HG02763 (cell line): ENCODE measurements at regions not wholly inside any gene's neighbourhood (a gene's known extent, or its start where the extent isn't known, plus 50 kb on each side); places are given as distances from the start of the nearest gene placed in this dataset.
"Not testable (repeated sequence)": the region's sequence is repeated elsewhere in the genome, so short reads cannot be mapped to it uniquely, and the experiment has no call there.

ENCODE experiments used
- ATAC-seq: cut with Tn5 transposase; IDR thresholded peaks from one replicate; pipeline ENCODE4 v1.9.1; 2021; ENCODE audit warnings: mild to moderate bottlenecking, moderate library complexity; ENCODE audit not compliant: unreplicated experiment

DNA sequence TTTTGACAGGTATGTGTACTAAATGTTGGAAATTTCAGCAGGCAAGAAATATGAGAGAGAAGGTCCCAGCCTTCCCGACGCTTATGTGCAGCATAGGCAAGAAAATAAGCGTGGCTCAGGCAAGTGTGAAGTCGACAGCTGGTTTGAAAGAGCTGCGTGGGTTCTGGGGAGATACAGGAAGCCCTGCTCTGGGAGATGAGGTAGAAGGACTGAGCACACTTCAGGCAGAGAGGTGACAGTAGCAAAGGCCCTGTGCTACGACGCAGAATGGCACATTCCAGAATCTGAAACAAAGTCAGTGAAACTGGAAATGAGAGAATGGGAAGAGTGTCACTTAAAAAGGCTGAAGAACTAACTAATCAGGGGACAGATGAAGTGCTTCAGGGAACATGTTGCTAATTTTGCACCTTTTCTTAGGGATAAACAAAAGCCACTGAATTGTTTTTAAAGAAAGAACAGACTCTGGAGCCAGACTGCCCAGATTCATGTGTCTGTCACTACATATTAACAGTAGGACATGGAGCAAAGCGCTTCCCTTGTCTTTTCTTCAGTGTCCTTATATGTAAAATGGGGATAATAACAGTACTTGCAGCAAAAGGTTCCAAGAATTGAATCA is 160.1 kb downstream of the SPRY2 start:
- no peak for ATAC-seq

DNA sequence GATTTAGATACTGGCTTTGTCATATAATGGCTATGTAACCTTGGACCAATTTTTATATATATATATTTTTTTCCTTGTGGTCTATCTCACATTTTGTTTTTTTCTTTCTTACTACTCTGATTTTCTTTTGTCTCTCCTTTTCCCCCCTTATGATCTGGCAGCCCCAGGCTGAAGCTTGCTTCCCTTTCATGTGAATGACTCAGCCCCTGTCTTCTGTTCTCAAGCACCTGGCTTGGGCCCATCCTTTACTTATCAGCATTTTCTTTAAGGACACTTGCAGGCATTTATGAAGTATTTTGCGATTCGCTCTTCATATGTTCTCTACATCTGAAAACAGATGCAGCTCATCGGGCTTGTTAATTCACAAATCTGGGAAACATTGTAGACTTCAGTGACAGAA is 163.6 kb downstream of the SPRY2 start:
- ATAC-seq, result no peak

DNA sequence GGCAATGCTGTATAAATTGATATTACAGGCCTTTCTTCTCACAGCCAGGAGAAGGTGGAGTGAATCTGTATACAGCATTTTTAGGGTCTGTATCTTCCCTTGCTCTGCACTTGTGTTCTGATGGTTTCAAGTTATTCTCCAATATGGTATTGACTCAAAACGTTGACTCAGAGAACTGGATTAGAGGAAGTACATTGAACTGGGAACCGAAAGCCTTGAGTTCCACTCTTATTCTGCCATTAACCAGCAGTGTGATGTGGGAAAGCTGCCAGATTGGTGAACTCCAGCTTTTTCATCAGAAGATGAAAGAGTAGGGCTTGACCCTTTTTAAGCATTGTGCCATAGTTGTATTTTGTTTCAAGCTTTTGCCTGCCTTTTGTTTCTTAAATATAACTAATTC is 167.7 kb downstream of the SPRY2 start:
- ATAC-seq, result no peak

DNA sequence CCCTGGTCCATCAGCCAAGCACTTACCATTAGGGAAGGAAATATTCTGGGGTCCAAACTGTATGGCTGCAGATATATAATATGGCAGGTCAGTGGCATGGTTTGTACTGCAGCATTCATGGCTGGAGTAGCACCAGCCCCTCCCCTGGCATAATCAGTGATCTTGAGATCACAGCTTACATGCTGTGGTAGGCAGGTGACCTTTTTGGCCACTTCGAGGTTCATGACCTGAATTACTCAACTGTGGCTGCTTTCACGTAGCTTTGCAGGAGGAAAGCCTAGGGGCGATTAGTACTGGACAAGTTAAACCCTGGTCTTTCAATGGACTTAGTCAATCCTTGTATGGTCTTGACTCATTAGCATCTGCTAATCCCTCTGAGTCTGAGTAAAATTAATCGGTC is 169.8 kb downstream of the SPRY2 start:
- no peak for ATAC-seq

DNA sequence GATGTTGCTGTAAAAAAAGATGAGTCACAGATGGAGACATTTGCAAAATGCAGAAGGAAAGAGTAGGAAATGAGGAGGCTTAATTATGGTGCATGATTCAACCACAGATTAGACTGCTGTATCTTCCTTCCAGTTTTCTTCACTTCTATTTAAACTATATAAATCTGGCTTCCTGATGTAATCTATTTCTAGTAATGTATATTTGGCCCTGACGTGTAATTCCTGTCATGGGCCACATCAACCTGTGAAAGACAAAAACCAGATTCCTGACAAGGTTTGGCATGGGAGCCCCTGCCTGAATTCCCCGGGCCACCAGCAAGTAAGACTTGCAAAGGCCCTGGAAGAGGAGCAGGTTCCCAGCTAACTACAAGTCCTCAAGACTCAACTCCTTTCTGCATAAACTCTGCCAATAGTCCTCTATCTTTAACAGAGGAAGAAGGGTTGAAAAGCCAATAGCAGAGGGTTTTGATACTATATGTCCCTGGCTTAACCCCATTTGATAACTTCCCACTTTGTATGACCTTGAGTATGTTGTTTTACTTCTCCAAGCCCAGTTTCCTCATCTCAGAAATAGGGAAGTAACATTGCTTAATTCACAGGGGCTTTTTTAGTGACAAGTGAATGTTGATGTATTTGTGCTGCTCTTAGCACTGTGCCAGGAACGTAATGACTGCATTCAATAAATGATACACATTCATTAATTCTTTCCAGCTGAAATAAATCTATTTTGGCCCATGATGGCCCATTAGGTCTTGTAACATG is 172.7 kb downstream of the SPRY2 start:
- ATAC-seq, result no peak

DNA sequence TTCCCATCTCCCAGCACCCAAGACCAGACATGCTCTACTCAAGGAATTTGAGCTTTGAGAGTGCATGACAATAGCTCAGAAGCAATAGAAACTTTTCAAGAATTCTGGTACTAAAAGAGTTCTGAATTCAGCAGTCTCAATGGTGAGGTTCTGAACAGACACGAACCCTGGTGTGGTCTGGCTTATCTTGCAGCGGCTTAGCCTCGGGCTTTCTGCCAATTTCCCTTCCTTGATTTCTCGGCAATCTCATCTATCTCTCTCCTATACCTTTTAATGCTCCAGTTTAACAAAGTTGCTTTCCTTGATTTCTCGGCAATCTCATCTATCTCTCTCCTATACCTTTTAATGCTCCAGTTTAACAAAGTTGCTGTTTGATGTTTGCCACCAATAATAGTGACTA is 174.6 kb downstream of the SPRY2 start:
- no peak for ATAC-seq

DNA sequence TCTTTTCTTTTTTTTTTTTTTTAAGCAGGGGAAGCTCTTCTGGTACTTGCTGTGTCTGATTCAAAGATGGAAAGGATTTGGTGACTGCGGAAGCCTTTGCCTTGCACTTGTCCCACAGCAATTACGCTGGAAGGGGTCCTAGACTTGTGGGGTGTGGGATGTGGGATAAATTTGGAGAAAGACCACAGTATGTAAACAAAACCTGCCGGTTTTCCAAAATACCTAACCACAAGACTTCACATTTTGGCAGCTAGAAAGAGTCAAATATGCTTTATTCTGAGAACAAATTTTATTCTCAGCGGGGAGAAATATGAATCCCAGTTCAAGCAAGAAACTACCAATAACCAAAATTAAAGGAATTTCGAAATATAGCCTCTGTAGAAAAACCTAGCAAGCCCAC is 176.5 kb downstream of the SPRY2 start:
- no peak for ATAC-seq

DNA sequence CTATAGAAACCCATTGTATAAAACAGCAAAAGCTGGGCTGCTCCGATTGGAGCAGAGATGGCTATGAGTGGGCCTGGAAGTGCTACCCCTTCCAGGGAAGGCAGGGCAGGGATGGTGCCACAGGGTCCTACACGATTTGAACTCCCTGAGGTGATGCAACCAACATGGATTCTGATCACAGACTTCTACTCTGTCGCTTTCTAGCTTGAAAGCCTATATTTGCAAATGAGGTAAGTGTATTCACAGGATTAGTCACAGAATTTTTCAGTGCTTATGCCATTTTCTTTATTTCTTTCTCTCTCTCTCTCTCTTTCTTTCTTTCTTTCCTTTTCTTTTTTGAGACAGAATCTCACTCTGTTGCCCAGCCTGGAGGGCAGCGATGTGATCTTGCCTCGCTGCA is 179.0 kb downstream of the SPRY2 start:
- ATAC-seq, result no peak

DNA sequence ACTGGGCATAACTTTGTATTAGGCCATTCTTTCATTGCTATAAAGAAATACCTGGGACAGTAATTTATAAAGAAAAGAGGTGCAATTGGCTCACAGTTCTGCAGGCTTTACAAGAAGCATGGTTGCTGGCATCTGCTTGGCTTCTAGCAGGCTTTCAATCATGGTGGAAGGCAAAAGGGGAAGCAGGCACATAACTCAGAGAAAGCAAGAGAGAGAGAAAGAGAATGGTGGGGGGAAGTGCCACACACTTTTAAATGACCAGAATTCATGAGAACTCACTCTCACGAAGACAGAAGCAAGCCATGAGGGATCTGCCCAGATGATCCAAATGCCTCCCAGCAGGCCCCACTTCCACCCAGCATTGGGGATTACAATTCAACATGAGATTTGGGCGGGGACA is 179.7 kb downstream of the SPRY2 start:
- ATAC-seq, result no peak

DNA sequence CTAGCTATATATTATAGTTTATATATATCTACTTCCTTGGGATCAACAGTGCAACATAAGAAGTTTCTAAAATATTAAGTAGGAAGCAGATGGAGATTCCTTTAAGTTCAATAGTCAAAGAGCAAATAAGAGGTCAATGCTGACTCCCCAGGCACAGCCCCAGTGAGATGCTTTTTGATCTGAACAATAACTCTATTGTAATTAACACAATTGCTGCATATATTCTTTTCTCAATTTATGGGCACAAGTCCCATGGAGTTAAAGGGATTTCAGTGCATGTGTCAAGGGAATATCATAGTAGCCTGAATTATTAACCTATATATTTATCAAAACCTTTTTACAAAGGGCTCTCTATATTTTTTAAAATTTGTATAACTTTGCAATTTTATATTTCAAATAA is 180.8 kb downstream of the SPRY2 start:
- ATAC-seq, result no peak

DNA sequence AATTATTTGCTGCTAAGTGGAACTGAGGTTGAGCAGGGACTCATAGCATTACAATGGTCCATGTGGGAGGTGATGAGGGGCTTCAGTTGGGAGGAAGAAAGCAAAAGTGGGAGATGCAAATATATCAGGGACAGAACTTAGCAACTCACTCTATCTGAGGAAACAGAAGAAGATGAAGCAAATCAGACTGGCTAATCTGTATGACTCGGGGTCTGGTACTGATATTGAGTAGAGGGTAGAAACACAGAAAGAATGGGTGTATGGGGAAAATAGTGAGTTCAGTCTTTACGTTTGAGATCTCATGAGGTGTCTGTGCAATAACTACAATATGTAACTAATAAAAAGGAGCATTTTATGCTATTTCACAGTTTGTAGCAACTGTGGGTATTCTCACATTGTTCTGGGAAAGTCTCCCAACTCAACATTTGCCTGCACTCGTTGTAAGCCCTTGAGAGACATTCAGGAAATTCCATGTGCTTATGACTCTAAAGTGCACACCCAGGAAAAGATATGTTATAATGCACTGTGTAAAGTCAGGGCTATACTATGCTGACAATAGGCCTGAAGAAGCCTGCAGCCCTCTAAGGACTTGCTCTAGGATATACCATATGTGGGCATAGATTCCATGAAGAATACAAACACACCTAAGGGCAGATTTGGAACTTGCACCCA is 183.5 kb downstream of the SPRY2 start:
- no peak for ATAC-seq

DNA sequence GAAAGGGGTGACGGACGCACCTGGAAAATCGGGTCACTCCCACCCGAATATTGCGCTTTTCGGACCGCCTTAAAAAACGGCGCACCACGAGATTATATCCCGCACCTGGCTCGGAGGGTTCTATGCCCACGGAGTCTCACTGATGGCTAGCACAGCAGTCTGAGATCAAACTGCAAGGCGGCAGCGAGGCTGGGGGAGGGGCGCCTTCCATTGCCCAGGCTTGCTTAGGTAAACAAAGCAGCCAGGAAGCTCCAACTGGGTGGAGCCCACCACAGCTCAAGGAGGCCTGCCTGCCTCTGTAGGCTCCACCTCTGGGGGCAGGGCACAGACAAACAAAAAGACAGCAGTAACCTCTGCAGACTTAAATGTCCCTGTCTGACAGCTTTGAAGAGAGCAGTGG is 188.8 kb downstream of the SPRY2 start:
- not testable (repeated sequence) for ATAC-seq

DNA sequence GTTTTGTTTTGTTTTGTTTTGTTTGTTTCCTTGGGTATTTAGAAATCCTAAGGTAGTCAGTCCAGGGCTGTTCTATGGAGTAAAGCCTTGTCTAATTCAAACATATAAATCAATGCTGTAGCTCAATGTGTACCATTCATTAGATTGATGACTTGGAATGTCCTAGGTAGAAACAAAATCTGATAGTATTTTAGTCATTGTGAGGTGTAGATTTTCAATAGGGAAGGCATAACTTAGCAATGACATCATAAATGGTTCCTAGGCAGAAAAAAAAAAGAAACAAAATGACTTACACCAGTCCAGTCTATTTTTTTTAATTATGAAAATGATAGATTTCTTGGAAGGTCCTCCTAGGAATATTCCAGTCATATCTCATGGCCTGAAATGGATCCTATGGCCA is 189.9 kb downstream of the SPRY2 start:
- no peak for ATAC-seq

DNA sequence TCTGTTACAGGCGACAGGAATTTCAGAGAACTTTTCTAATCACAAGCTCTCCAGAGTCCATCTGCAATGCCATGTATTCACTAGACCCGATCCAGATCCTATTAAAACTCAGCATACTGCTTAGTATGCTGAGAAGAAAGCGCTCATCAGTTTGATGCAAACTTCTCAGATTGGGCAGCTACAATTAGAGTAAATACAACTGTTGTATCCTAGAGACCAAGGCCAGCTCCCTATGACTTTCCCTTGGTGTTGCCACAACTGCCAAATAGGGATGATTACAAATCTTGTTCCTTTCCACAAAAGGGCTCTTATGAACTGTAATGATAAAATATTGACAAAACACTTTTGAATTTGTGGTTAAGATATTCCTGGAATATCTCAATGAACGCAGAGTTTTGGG is 191.2 kb downstream of the SPRY2 start:
- ATAC-seq, result no peak

DNA sequence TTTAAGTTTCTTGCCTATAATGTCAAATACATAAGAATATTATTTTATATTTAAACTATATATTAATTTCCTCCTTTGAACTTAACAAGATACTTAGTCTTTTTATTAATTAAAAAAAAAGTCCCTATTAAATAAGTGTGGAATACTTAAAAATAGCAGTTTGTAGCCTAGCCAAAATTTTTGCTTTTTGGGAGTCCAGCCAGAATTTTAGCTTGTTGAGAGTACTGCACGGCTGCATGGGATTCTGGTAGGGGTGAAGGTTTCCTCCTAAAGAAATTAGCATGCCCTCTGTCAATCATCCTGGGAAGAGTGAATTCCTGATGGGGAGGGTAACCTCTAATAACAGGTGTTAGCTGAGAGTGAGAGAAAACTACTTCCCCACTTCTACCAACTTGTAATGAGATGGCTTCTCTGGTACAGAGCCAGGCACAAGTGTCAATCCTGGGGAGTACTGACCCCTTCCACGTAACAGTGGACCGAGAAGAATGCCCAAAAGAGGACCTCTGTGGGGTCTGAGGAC is 195.7 kb downstream of the SPRY2 start:
- no peak for ATAC-seq

DNA sequence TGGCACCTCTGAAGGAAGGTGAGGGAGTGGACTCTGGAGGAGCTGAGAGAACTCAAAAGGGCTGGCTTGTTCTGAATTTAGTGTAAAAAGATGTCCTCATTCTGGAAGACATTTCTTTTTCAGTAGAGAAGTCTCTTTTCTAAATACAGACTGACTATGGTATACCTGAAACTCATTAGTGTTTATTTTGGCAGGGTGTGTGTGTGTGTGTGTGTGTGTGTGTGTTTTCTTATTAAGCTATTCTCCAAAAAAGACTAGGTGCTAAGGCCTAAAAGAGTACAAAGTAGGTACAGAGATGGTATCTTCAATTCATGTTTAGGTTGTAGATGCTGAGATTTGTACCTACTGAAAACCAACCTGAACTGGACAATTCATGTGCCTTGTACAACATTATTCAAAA is 196.4 kb downstream of the SPRY2 start:
- no peak for ATAC-seq

DNA sequence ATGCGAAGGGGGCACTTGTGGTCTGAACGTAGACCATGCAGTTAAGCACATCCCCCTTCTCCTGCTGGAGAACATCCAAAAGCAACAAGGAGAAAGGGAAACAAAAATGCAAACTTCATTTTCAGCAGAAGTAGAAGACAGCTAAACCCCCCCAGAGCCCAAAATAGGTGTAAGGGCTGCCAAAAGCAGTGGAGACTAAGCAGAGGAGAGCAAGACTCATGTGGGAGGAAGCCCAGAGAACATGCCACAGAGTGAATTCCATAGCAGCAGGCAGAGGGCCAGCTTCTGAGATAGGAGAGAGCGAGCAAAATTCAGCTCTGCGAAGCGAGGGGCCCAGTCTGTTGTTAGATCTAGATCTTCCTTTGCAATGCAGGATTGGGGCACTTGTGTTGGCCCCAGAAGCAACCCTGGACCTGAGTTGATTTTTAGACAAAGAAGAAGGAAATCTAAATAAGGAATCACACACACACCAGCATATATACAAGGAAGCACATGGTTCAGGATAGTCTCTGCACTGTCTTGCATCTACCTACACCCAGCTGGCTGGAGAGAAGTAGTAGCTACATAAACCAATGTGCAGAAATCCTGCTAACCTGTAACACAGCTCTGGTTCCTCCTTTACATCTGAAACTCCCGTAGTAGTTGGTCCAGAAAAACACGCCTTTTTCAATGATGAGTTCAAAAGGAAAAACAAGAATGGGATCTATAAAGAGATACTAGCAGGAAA is 199.6 kb downstream of the SPRY2 start:
- no peak for ATAC-seq

DNA sequence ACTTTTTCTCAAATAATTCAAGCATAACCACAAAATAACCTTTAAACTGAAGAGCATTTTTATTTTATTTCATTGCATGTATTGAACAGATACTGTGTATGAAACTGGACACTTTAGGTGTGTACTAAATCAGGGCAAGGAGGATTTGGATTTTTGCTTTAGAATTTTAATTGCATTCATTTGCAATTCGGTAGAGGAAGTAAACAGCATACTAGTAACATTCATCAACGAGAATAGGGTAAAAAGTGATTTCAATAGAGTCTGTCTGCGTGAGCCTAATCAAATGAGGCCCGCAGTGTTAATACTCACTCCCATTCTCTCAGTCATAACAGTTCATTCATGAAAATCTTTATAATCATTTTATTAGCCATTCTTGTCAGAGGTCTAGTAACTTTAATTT is 200.2 kb downstream of the SPRY2 start:
- ATAC-seq, result no peak

DNA sequence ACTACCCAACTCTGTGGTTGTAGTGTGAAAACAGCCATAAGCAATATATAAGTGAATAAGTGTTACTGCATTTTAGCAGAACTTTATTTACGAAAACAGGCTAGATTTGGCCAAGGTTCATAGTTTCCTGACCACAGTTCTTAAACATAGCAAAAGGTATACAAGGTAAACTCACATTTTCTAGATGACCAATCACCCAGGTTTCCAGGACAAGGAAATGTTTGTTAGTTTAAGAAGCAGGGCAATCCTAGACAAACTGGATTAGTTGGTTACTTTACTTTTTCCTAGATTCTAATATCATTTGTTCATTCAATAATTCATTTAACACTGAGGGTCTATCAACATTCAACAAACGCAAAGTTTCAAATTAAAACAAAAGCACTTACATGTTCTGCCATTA is 201.7 kb downstream of the SPRY2 start:
- no peak for ATAC-seq

DNA sequence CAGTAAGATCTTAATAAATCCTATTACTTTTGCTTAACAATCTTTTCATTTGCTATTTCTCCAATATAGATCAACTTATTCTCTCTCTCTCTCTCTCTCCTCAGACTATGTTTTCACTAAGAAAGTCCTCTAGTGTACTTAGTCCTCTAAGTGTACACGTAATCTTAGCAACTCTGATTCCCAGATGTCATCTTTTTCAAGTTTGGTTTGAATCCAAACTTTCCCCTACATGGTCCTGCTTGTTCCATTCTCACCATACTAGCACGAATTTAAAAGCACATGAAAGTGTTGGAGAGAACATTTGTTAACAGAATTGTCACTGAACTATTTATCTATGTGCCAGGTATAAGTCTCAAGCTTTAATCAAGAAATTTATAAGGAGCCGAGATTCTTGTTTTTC is 202.9 kb downstream of the SPRY2 start:
- ATAC-seq, result no peak

DNA sequence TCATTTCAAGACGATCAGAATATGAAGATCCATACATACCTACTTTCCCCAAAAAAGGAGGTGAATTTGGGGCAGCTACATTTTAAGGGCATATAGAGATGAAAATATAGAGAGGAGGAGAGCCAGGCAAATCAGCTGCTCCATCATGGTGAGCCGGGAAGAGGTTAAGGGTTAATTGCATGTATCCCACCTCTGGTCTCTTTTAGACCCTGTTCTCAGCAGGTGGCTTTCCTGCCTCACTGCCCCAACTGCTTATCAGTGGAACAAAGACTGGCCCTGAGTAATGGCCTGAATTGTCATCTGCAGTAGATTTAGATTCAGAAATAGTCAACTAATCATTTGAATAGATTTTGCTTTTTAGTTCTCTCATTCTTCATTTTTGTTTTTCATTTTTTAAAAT is 206.6 kb downstream of the SPRY2 start:
- no peak for ATAC-seq
